ENCODE measurements at regions not wholly inside any gene's neighbourhood (a gene's known extent, or its start where the extent isn't known, plus 50 kb on each side); places are given as distances from the start of the nearest gene placed in this dataset.
"Not testable (repeated sequence)": the region's sequence is repeated elsewhere in the genome, so short reads cannot be mapped to it uniquely, and the experiment has no call there.

- H2AFZ ChIP-seq (ENCODE audit: low read length); H3K79me2 ChIP-seq (ENCODE audit: low read length); H3K27me3 ChIP-seq (ENCODE audit: low read length); H3K9me2 ChIP-seq (replicated peaks; ENCODE audit: insufficient read depth, low read length); H3K9ac ChIP-seq (ENCODE audit: low read length); H3K9me3 ChIP-seq (ENCODE audit: low read length); H3K4me2 ChIP-seq (ENCODE audit: low read depth, low read length, poor library complexity, severe bottlenecking); H3K36me3 ChIP-seq (ENCODE audit: insufficient read depth, low read length); H3K4me3 ChIP-seq (ENCODE audit: low read length); H3K27ac ChIP-seq (ENCODE audit: low read length); DNase-seq; H4K20me1 ChIP-seq (ENCODE audit: insufficient read depth, low read depth, low read length): not testable (repeated sequence)
- peaks cover 64% of the 10 kb centered on the region for H3K4me1 ChIP-seq (ENCODE audit: low read length)
Measured at GRCh38 chr4:154023671-154024070, 234.8 kb upstream of the SFRP2 start.

- Histone ChIP-seq H3K4me3 (ENCODE audit: low read length) (no peak overlapping the region), H3K4me1 (ENCODE audit: low read length) (peaks cover 35% of the 10 kb centered on the region), H2AFZ (ENCODE audit: low read length) (no peak overlapping the region), H3K4me2 (ENCODE audit: low read depth, low read length, poor library complexity, severe bottlenecking) (no peak overlapping the region), H3K36me3 (ENCODE audit: insufficient read depth, low read length) (no peaks in the 10 kb centered on the region), H3K9ac (ENCODE audit: low read length) (no peak overlapping the region), H4K20me1 (ENCODE audit: insufficient read depth, low read depth, low read length) (no peaks in the 10 kb centered on the region), H3K79me2 (ENCODE audit: low read length) (no peaks in the 10 kb centered on the region), H3K27ac (ENCODE audit: low read length) (no peak overlapping the region), H3K27me3 (ENCODE audit: low read length) (no peaks in the 10 kb centered on the region), H3K9me3 (ENCODE audit: low read length) (no peaks in the 10 kb centered on the region), H3K9me2 (replicated peaks; ENCODE audit: insufficient read depth, low read length) (no peaks in the 10 kb centered on the region)
- DNase-seq, result no peak
Measured at GRCh38 chr4:154019811-154020210, 230.9 kb upstream of the SFRP2 start.

GRCh38 chr4:154018659-154019058, 229.8 kb upstream of the SFRP2 start:
- DNase-seq, result peak; percentile 78
- H3K9ac ChIP-seq (ENCODE audit: low read length), result no peak overlapping the region

GRCh38 chr4:154015578-154015977, 226.7 kb upstream of the SFRP2 start:
- Histone ChIP-seq H3K4me1 (ENCODE audit: low read length) (peaks cover 17% of the 10 kb centered on the region), H3K27me3 (ENCODE audit: low read length) (no peaks in the 10 kb centered on the region), H3K79me2 (ENCODE audit: low read length) (no peaks in the 10 kb centered on the region), H3K4me3 (ENCODE audit: low read length) (no peak overlapping the region), H4K20me1 (ENCODE audit: insufficient read depth, low read depth, low read length) (no peaks in the 10 kb centered on the region), H2AFZ (ENCODE audit: low read length) (no peak overlapping the region), H3K9me3 (ENCODE audit: low read length) (no peaks in the 10 kb centered on the region), H3K9me2 (replicated peaks; ENCODE audit: insufficient read depth, low read length) (no peaks in the 10 kb centered on the region), H3K9ac (ENCODE audit: low read length) (no peak overlapping the region), H3K4me2 (ENCODE audit: low read depth, low read length, poor library complexity, severe bottlenecking) (no peak overlapping the region), H3K36me3 (ENCODE audit: insufficient read depth, low read length) (no peaks in the 10 kb centered on the region), H3K27ac (ENCODE audit: low read length) (no peak overlapping the region)
- no peak for DNase-seq

More at GRCh38 chr4:154018659-154019058, 229.8 kb upstream of the SFRP2 start:
- Histone ChIP-seq H4K20me1 (ENCODE audit: insufficient read depth, low read depth, low read length) (no peaks in the 10 kb centered on the region), H3K9me2 (replicated peaks; ENCODE audit: insufficient read depth, low read length) (no peaks in the 10 kb centered on the region), H3K4me3 (ENCODE audit: low read length) (no peak overlapping the region), H3K4me2 (ENCODE audit: low read depth, low read length, poor library complexity, severe bottlenecking) (peak overlapping the region; percentile 5), H3K9me3 (ENCODE audit: low read length) (no peaks in the 10 kb centered on the region), H3K4me1 (ENCODE audit: low read length) (peaks cover 27% of the 10 kb centered on the region), H2AFZ (ENCODE audit: low read length) (peak overlapping the region; percentile 17; the same call in 1 of the 2 replicates), H3K27ac (ENCODE audit: low read length) (no peak overlapping the region), H3K27me3 (ENCODE audit: low read length) (no peaks in the 10 kb centered on the region), H3K79me2 (ENCODE audit: low read length) (no peaks in the 10 kb centered on the region), H3K36me3 (ENCODE audit: insufficient read depth, low read length) (no peaks in the 10 kb centered on the region)

- Histone ChIP-seq H3K4me1 (ENCODE audit: low read length) (peaks cover 15% of the 10 kb centered on the region), H3K27ac (ENCODE audit: low read length) (no peak overlapping the region), H3K9ac (ENCODE audit: low read length) (no peak overlapping the region), H3K9me2 (replicated peaks; ENCODE audit: insufficient read depth, low read length) (no peaks in the 10 kb centered on the region), H3K27me3 (ENCODE audit: low read length) (no peaks in the 10 kb centered on the region), H2AFZ (ENCODE audit: low read length) (no peak overlapping the region), H3K36me3 (ENCODE audit: insufficient read depth, low read length) (no peaks in the 10 kb centered on the region), H3K9me3 (ENCODE audit: low read length) (no peaks in the 10 kb centered on the region), H4K20me1 (ENCODE audit: insufficient read depth, low read depth, low read length) (no peaks in the 10 kb centered on the region), H3K4me3 (ENCODE audit: low read length) (no peak overlapping the region), H3K4me2 (ENCODE audit: low read depth, low read length, poor library complexity, severe bottlenecking) (no peak overlapping the region), H3K79me2 (ENCODE audit: low read length) (no peaks in the 10 kb centered on the region)
- no peak for DNase-seq
Measured at GRCh38 chr4:154014407-154015321, 225.8 kb upstream of the SFRP2 start.

GRCh38 chr4:154013576-154013975, 224.7 kb upstream of the SFRP2 start:
- no peaks in the 10 kb centered on the region for H3K36me3 ChIP-seq (ENCODE audit: insufficient read depth, low read length)
- H3K9me2 ChIP-seq (replicated peaks; ENCODE audit: insufficient read depth, low read length), result no peaks in the 10 kb centered on the region
- H3K4me1 ChIP-seq (ENCODE audit: low read length), result peaks cover 4% of the 10 kb centered on the region
- H2AFZ ChIP-seq (ENCODE audit: low read length), result no peak overlapping the region
- no peaks in the 10 kb centered on the region for H3K27me3 ChIP-seq (ENCODE audit: low read length)
- H4K20me1 ChIP-seq (ENCODE audit: insufficient read depth, low read depth, low read length), result no peaks in the 10 kb centered on the region
- no peak overlapping the region for H3K4me2 ChIP-seq (ENCODE audit: low read depth, low read length, poor library complexity, severe bottlenecking)
- no peak for DNase-seq
- H3K9ac ChIP-seq (ENCODE audit: low read length), result no peak overlapping the region
- no peak overlapping the region for H3K27ac ChIP-seq (ENCODE audit: low read length)
- H3K4me3 ChIP-seq (ENCODE audit: low read length), result no peak overlapping the region
- no peaks in the 10 kb centered on the region for H3K79me2 ChIP-seq (ENCODE audit: low read length)
- H3K9me3 ChIP-seq (ENCODE audit: low read length), result no peaks in the 10 kb centered on the region

GRCh38 chr4:154010371-154010770, 221.5 kb upstream of the SFRP2 start:
- H3K27ac ChIP-seq (ENCODE audit: low read length), result no peak overlapping the region
- no peaks in the 10 kb centered on the region for H4K20me1 ChIP-seq (ENCODE audit: insufficient read depth, low read depth, low read length)
- H3K36me3 ChIP-seq (ENCODE audit: insufficient read depth, low read length), result no peaks in the 10 kb centered on the region
- H3K9me2 ChIP-seq (replicated peaks; ENCODE audit: insufficient read depth, low read length), result no peaks in the 10 kb centered on the region
- no peak for DNase-seq
- H3K4me1 ChIP-seq (ENCODE audit: low read length), result no peaks in the 10 kb centered on the region
- no peaks in the 10 kb centered on the region for H3K9me3 ChIP-seq (ENCODE audit: low read length)
- H3K79me2 ChIP-seq (ENCODE audit: low read length), result no peaks in the 10 kb centered on the region
- H3K9ac ChIP-seq (ENCODE audit: low read length), result no peak overlapping the region
- H3K4me2 ChIP-seq (ENCODE audit: low read depth, low read length, poor library complexity, severe bottlenecking), result no peak overlapping the region
- H3K4me3 ChIP-seq (ENCODE audit: low read length), result no peak overlapping the region
- no peak overlapping the region for H2AFZ ChIP-seq (ENCODE audit: low read length)
- no peaks in the 10 kb centered on the region for H3K27me3 ChIP-seq (ENCODE audit: low read length)

- Histone ChIP-seq H3K4me3 (ENCODE audit: low read length) (no peak overlapping the region), H4K20me1 (ENCODE audit: insufficient read depth, low read depth, low read length) (no peaks in the 10 kb centered on the region), H2AFZ (ENCODE audit: low read length) (no peak overlapping the region), H3K36me3 (ENCODE audit: insufficient read depth, low read length) (no peaks in the 10 kb centered on the region), H3K4me1 (ENCODE audit: low read length) (no peaks in the 10 kb centered on the region), H3K27ac (ENCODE audit: low read length) (no peak overlapping the region), H3K4me2 (ENCODE audit: low read depth, low read length, poor library complexity, severe bottlenecking) (no peak overlapping the region), H3K9me3 (ENCODE audit: low read length) (no peaks in the 10 kb centered on the region), H3K9me2 (replicated peaks; ENCODE audit: insufficient read depth, low read length) (no peaks in the 10 kb centered on the region), H3K27me3 (ENCODE audit: low read length) (no peaks in the 10 kb centered on the region), H3K79me2 (ENCODE audit: low read length) (no peaks in the 10 kb centered on the region), H3K9ac (ENCODE audit: low read length) (no peak overlapping the region)
- DNase-seq, result no peak
Measured at GRCh38 chr4:154009788-154010187, 220.9 kb upstream of the SFRP2 start.
